SU-DHL-6 (cell line): ENCODE measurements at regions not wholly inside any gene's neighbourhood (a gene's known extent, or its start where the extent isn't known, plus 50 kb on each side); places are given as distances from the start of the nearest gene placed in this dataset.

ENCODE experiments used
- EZH2phosphoT487 ChIP-seq: fragments of 200-600 bp; sonication (generic), shearing (Covaris generic); conservative IDR thresholded peaks from 2 replicates; pipeline ENCODE4 v1.6.1; 2018; ENCODE audit warnings: mild to moderate bottlenecking, antibody characterized with exemption, low read length, moderate library complexity, mixed read lengths
- TF ChIP-seq, protein P1 (sequence below): fragments of 200-600 bp; sonication (generic); IDR thresholded peaks from one replicate; pipeline ENCODE4 v1.5.1; 2017; ENCODE audit warnings: antibody characterized with exemption, mild to moderate bottlenecking, low read length, moderate library complexity; ENCODE audit not compliant: insufficient read depth, poor library complexity, severe bottlenecking

- TF ChIP-seq, protein P1, sequence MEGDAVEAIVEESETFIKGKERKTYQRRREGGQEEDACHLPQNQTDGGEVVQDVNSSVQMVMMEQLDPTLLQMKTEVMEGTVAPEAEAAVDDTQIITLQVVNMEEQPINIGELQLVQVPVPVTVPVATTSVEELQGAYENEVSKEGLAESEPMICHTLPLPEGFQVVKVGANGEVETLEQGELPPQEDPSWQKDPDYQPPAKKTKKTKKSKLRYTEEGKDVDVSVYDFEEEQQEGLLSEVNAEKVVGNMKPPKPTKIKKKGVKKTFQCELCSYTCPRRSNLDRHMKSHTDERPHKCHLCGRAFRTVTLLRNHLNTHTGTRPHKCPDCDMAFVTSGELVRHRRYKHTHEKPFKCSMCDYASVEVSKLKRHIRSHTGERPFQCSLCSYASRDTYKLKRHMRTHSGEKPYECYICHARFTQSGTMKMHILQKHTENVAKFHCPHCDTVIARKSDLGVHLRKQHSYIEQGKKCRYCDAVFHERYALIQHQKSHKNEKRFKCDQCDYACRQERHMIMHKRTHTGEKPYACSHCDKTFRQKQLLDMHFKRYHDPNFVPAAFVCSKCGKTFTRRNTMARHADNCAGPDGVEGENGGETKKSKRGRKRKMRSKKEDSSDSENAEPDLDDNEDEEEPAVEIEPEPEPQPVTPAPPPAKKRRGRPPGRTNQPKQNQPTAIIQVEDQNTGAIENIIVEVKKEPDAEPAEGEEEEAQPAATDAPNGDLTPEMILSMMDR, result no peak
- no peak for TF ChIP-seq EZH2phosphoT487
Observed at GRCh38 chr15:62843311-62843710, 199.2 kb upstream of the TPM1 start.
